ENCODE measurements at regions not wholly inside any gene's neighbourhood (a gene's known extent, or its start where the extent isn't known, plus 50 kb on each side); places are given as distances from the start of the nearest gene placed in this dataset.

DNA sequence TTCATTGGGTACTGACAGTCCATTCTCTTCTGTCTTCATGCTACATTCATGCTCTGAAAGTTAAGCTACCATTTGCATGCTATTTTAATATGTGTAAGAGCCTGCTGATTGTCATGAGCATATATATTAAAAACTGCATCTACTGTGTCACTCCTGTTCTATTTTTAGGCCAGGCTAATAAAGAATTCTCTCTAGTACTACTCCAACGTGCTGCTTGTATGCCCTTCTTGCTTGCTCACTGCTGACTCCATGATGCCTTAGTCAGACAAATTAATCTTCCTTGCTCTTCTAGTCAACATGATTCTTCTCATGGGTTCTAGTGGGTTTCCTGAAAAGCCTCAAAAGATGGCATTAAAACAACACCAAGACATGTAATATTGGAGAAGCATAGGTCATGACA is 1600.1 kb downstream of the DPP10 start:
- Histone ChIP-seq H3K27ac (replicated peaks) (no peak overlapping the region), H3K4me3 (no peak overlapping the region), H3K9me3 (replicated peaks) (peaks cover 25% of the 10 kb centered on the region), H3K36me3 (no peaks in the 10 kb centered on the region), H3K27me3 (ENCODE audit: low read depth) (no peaks in the 10 kb centered on the region), H3K4me1 (no peaks in the 10 kb centered on the region)
- DNase-seq, result no peak
- intact Hi-C loops (cut with micrococcal nuclease), result no loop called here
- TF ChIP-seq, protein P1, sequence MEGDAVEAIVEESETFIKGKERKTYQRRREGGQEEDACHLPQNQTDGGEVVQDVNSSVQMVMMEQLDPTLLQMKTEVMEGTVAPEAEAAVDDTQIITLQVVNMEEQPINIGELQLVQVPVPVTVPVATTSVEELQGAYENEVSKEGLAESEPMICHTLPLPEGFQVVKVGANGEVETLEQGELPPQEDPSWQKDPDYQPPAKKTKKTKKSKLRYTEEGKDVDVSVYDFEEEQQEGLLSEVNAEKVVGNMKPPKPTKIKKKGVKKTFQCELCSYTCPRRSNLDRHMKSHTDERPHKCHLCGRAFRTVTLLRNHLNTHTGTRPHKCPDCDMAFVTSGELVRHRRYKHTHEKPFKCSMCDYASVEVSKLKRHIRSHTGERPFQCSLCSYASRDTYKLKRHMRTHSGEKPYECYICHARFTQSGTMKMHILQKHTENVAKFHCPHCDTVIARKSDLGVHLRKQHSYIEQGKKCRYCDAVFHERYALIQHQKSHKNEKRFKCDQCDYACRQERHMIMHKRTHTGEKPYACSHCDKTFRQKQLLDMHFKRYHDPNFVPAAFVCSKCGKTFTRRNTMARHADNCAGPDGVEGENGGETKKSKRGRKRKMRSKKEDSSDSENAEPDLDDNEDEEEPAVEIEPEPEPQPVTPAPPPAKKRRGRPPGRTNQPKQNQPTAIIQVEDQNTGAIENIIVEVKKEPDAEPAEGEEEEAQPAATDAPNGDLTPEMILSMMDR (IDR thresholded peaks at IDR 0.05; ENCODE audit: borderline replicate concordance), result no peak

- peaks cover 9% of the 10 kb centered on the region for H3K9me3 ChIP-seq (replicated peaks)
- no peak for DNase-seq
- no peaks in the 10 kb centered on the region for H3K36me3 ChIP-seq
- intact Hi-C loops (cut with micrococcal nuclease), result no loop called here
- no peak overlapping the region for H3K4me3 ChIP-seq
- H3K27me3 ChIP-seq (ENCODE audit: low read depth), result no peaks in the 10 kb centered on the region
- no peaks in the 10 kb centered on the region for H3K4me1 ChIP-seq
- TF ChIP-seq, protein P1 (IDR thresholded peaks at IDR 0.05; ENCODE audit: borderline replicate concordance), result no peak
- no peak overlapping the region for H3K27ac ChIP-seq (replicated peaks)
Observed at GRCh38 chr2:116057538-116057937, 1615.1 kb downstream of the DPP10 start.

DNA sequence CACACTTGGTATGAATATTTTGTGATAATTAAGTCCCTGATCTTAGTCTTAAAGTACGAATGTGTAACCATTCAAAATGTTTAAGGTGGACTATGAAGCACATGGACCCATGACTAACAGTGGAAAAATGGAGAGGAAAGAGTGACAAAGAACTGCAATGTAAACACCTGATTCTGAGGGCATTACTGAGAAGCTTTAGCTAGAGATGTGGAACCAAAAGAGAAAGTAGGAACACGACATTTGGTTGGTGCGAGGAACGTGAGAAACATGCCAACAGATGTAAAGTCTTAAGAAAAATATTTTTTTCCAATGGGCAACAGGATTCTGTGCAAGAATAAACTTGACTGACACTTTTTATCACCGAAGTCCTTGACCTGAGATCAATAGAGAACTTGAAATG is 1618.6 kb downstream of the DPP10 start:
- intact Hi-C loops (cut with micrococcal nuclease), result no loop called here
- no peak overlapping the region for H3K4me3 ChIP-seq
- H3K9me3 ChIP-seq (replicated peaks), result no peaks in the 10 kb centered on the region
- TF ChIP-seq, protein P1 (IDR thresholded peaks at IDR 0.05; ENCODE audit: borderline replicate concordance), result no peak
- no peak overlapping the region for H3K27ac ChIP-seq (replicated peaks)
- H3K27me3 ChIP-seq (ENCODE audit: low read depth), result no peaks in the 10 kb centered on the region
- H3K4me1 ChIP-seq, result no peaks in the 10 kb centered on the region
- DNase-seq, result no peak
- H3K36me3 ChIP-seq, result no peaks in the 10 kb centered on the region

- Histone ChIP-seq H3K36me3 (no peaks in the 10 kb centered on the region), H3K27ac (replicated peaks) (no peak overlapping the region), H3K9me3 (replicated peaks) (peaks cover 25% of the 10 kb centered on the region), H3K27me3 (ENCODE audit: low read depth) (no peaks in the 10 kb centered on the region), H3K4me1 (no peaks in the 10 kb centered on the region), H3K4me3 (no peak overlapping the region)
- TF ChIP-seq, protein P1 (IDR thresholded peaks at IDR 0.05; ENCODE audit: borderline replicate concordance), result no peak
- intact Hi-C loops (cut with micrococcal nuclease), result no loop called here
- DNase-seq, result no peak
Observed at GRCh38 chr2:116073731-116074130, 1631.3 kb downstream of the DPP10 start.

DNA sequence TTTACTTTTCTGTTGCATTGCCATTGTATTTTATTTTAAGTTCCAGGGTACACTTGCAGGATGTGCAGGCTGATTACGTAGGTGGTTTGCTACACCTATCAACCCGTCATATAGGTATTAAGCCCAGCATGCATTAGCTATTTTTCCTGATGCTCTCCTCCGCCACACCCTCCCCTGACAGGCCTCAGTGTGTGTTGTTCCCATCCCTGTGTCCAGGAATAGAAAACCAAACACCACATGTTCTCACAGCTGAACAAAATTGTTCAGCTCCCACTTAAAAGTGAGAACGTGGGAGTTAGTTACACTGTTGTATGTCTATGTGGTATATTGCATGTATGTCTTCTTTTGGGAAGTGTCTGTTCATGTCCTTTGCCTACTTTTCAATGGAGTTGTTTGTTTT is 1631.7 kb downstream of the DPP10 start:
- Histone ChIP-seq H3K9me3 (replicated peaks) (peaks cover 21% of the 10 kb centered on the region), H3K36me3 (no peaks in the 10 kb centered on the region), H3K4me3 (no peak overlapping the region), H3K4me1 (no peaks in the 10 kb centered on the region), H3K27ac (replicated peaks) (no peak overlapping the region), H3K27me3 (ENCODE audit: low read depth) (no peaks in the 10 kb centered on the region)
- intact Hi-C loops (cut with micrococcal nuclease), result no loop called here
- TF ChIP-seq, protein P1 (IDR thresholded peaks at IDR 0.05; ENCODE audit: borderline replicate concordance), result no peak
- no peak for DNase-seq

DNA sequence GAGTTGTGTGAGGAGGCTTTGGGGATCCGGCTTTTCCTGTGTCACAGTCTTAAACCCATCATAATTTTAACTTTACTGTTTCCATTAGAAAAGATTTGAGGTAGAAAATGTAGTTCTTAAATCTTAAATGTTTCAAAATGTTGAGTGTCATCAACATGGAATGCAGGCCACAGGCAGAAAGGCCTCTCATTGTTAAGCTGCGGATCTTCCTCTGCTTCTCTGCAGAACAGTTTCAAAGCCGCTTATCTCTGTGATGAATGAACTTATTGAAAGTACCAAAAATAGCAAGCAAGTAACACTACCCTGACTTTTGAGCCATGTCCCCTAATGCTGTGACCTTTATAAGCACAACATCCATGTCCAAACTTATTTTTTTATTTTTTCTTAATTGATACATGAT is 1645.8 kb downstream of the DPP10 start:
- no peaks in the 10 kb centered on the region for H3K4me1 ChIP-seq
- peaks cover 19% of the 10 kb centered on the region for H3K9me3 ChIP-seq (replicated peaks)
- no peak overlapping the region for H3K27ac ChIP-seq (replicated peaks)
- intact Hi-C loops (cut with micrococcal nuclease), result no loop called here
- no peaks in the 10 kb centered on the region for H3K27me3 ChIP-seq (ENCODE audit: low read depth)
- no peak for DNase-seq
- TF ChIP-seq, protein P1 (IDR thresholded peaks at IDR 0.05; ENCODE audit: borderline replicate concordance), result no peak
- no peak overlapping the region for H3K4me3 ChIP-seq
- H3K36me3 ChIP-seq, result no peaks in the 10 kb centered on the region

All from left ventricle myocardium inferior (tissue), 1 donor.